ENCODE measurements at regions not wholly inside any gene's neighbourhood (a gene's known extent, or its start where the extent isn't known, plus 50 kb on each side); places are given as distances from the start of the nearest gene placed in this dataset.

DNA sequence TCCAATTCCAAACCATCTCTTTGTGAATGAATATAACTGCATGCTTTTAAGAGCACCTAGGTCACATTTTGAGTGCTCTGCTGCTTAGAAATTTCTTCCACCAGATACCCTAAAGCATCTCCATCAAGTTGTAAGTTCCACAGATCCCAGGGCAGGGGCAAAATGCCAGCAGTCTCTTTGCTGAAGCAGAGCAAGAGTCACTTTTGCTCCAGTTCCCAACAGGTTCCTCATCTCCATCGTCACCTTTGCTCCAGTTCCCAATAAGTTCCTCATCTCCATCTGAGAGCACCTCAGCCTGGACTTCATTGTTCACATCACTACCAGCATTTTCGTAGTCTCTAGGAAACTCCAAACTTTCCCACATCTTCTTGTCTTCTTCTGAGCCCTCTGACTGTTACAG, 116.7 kb upstream of the ALKAL2 start:
- no peak overlapping the region for H3K9ac ChIP-seq (ENCODE audit: low read depth in 1 of 2, low read length in 2 of 2)
- H3K4me1 ChIP-seq (ENCODE audit: control insufficient read depth in 2 of 2, insufficient read depth in 2 of 2, low read length in 2 of 2) = no peaks in the 10 kb centered on the region
- H3K9me3 ChIP-seq (ENCODE audit: control insufficient read depth in 2 of 2, low read length in 2 of 2) = peaks cover 0 to under 1% of the 10 kb centered on the region in 2 donors
- no peaks in the 10 kb centered on the region for H3K36me3 ChIP-seq (ENCODE audit: control insufficient read depth in 2 of 2, insufficient read depth in 2 of 2, low read length in 2 of 2)
- no peak overlapping the region for H3K27ac ChIP-seq (ENCODE audit: low read depth in 2 of 2, low read length in 2 of 2)
- H3K27me3 ChIP-seq (ENCODE audit: control insufficient read depth in 2 of 2, insufficient read depth in 2 of 2, low read length in 2 of 2) = peaks cover 0 to 2% of the 10 kb centered on the region in 2 donors
- H3K4me3 ChIP-seq (ENCODE audit: low read length in 2 of 2) = no peak overlapping the region

DNA sequence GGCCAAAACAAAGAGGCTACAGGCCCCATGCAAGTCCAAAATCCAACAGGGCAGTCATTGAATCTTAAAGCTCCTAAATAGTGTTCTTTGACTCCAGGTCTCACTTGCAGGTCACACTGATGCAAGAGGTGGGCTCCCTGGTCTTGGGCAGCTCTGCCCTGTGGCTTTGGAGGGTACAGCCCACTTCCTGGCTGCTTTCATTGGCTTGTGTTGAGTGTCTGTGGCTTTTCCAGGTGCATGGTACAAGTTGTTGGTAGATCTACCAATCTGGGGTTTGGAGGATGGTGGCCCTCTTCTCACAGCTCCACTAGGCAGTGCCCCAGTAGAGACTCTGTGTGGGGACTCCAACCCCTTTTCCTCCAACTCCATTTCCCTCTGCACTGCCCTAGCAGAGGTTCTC, 115.8 kb upstream of the ALKAL2 start:
- Histone ChIP-seq H3K27ac (ENCODE audit: low read depth in 2 of 2, low read length in 2 of 2) (no peak overlapping the region), H3K4me1 (ENCODE audit: control insufficient read depth in 2 of 2, insufficient read depth in 2 of 2, low read length in 2 of 2) (no peaks in the 10 kb centered on the region), H3K9me3 (ENCODE audit: control insufficient read depth in 2 of 2, low read length in 2 of 2) (no peaks in the 10 kb centered on the region), H3K27me3 (ENCODE audit: control insufficient read depth in 2 of 2, insufficient read depth in 2 of 2, low read length in 2 of 2) (peaks cover 0 to 2% of the 10 kb centered on the region in 2 donors), H3K9ac (ENCODE audit: low read depth in 1 of 2, low read length in 2 of 2) (no peak overlapping the region), H3K4me3 (ENCODE audit: low read length in 2 of 2) (no peak overlapping the region), H3K36me3 (ENCODE audit: control insufficient read depth in 2 of 2, insufficient read depth in 2 of 2, low read length in 2 of 2) (no peaks in the 10 kb centered on the region)

DNA sequence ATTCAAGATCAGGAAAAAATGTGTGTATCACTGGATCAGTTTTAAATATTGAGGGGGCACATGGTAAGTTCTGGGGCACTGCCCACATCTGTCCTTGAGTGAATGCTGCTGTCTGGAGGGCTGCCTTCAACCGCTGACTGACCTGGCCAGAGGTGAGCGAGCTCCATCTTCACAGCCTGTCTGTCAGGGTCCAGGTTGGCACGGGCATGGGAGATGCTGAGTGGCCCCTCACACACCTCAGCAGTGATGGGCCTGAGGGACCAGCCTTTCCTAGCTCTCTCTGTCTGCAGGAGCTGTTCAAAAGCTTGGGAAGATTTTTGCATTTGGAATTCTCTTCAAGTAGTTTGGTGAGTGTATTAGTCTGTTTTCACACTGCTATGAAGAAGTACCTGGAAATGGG, 114.8 kb upstream of the ALKAL2 start:
- Histone ChIP-seq H3K27ac (ENCODE audit: low read depth in 2 of 2, low read length in 2 of 2) (no peak overlapping the region), H3K9ac (ENCODE audit: low read depth in 1 of 2, low read length in 2 of 2) (no peak overlapping the region), H3K4me1 (ENCODE audit: control insufficient read depth in 2 of 2, insufficient read depth in 2 of 2, low read length in 2 of 2) (no peaks in the 10 kb centered on the region), H3K27me3 (ENCODE audit: control insufficient read depth in 2 of 2, insufficient read depth in 2 of 2, low read length in 2 of 2) (peaks cover 0 to 2% of the 10 kb centered on the region in 2 donors), H3K4me3 (ENCODE audit: low read length in 2 of 2) (no peak overlapping the region), H3K36me3 (ENCODE audit: control insufficient read depth in 2 of 2, insufficient read depth in 2 of 2, low read length in 2 of 2) (no peaks in the 10 kb centered on the region), H3K9me3 (ENCODE audit: control insufficient read depth in 2 of 2, low read length in 2 of 2) (no peaks in the 10 kb centered on the region)

DNA sequence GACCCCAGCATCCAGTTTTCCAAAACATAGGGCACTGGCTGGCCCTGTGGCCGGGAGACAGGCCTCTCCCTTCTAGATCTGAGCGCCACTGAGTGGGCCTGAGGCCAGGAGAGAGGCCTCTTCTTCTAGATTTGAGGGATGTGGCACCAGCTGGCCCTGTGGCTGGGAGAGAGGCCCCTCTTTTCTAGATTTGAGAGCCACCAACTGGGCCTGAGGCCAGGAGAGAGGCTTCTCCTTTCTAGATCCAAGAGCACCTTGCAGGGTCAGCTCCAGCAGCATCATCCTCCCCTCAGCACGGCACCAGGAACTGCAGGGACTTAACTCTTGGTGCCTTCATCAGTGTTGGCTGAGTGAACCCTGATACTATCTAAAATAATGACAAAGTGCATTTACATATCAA, 114.3 kb upstream of the ALKAL2 start:
- Histone ChIP-seq H3K4me1 (ENCODE audit: control insufficient read depth in 2 of 2, insufficient read depth in 2 of 2, low read length in 2 of 2) (no peaks in the 10 kb centered on the region), H3K27ac (ENCODE audit: low read depth in 2 of 2, low read length in 2 of 2) (no peak overlapping the region), H3K36me3 (ENCODE audit: control insufficient read depth in 2 of 2, insufficient read depth in 2 of 2, low read length in 2 of 2) (no peaks in the 10 kb centered on the region), H3K4me3 (ENCODE audit: low read length in 2 of 2) (no peak overlapping the region), H3K27me3 (ENCODE audit: control insufficient read depth in 2 of 2, insufficient read depth in 2 of 2, low read length in 2 of 2) (no peaks in the 10 kb centered on the region), H3K9me3 (ENCODE audit: control insufficient read depth in 2 of 2, low read length in 2 of 2) (no peaks in the 10 kb centered on the region), H3K9ac (ENCODE audit: low read depth in 1 of 2, low read length in 2 of 2) (no peak overlapping the region)

GRCh38 chr2:401019-401679, 113.3 kb upstream of the ALKAL2 start:
- Histone ChIP-seq H3K9ac (ENCODE audit: low read depth in 1 of 2, low read length in 2 of 2) (no peak overlapping the region), H3K27ac (ENCODE audit: low read depth in 2 of 2, low read length in 2 of 2) (no peak overlapping the region), H3K27me3 (ENCODE audit: control insufficient read depth in 2 of 2, insufficient read depth in 2 of 2, low read length in 2 of 2) (no peaks in the 10 kb centered on the region), H3K4me1 (ENCODE audit: control insufficient read depth in 2 of 2, insufficient read depth in 2 of 2, low read length in 2 of 2) (no peaks in the 10 kb centered on the region), H3K9me3 (ENCODE audit: control insufficient read depth in 2 of 2, low read length in 2 of 2) (no peaks in the 10 kb centered on the region), H3K4me3 (ENCODE audit: low read length in 2 of 2) (no peak overlapping the region), H3K36me3 (ENCODE audit: control insufficient read depth in 2 of 2, insufficient read depth in 2 of 2, low read length in 2 of 2) (no peaks in the 10 kb centered on the region)

DNA sequence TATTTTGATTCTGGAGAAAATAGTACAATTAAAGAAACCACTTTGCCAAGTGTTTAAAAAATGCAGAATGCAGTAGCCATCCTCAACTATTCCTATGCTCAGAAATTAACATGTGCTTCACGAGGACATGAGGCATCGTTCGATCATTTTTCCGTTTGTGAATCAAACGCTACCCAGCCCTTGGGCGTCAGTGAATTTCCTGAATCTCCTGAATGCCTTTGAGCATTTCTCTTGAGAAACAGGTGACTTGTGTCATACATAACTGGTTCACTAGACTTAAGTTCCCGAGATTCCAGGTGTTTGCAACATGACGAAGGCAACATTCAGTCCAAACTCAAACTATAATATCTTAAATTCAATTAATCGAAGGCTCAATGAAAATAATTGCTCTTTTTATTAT, 110.0 kb upstream of the ALKAL2 start:
- no peaks in the 10 kb centered on the region for H3K4me1 ChIP-seq (ENCODE audit: control insufficient read depth in 2 of 2, insufficient read depth in 2 of 2, low read length in 2 of 2)
- no peak overlapping the region for H3K27ac ChIP-seq (ENCODE audit: low read depth in 2 of 2, low read length in 2 of 2)
- H3K27me3 ChIP-seq (ENCODE audit: control insufficient read depth in 2 of 2, insufficient read depth in 2 of 2, low read length in 2 of 2) = no peaks in the 10 kb centered on the region
- H3K9ac ChIP-seq (ENCODE audit: low read depth in 1 of 2, low read length in 2 of 2) = no peak overlapping the region
- H3K36me3 ChIP-seq (ENCODE audit: control insufficient read depth in 2 of 2, insufficient read depth in 2 of 2, low read length in 2 of 2) = no peaks in the 10 kb centered on the region
- H3K4me3 ChIP-seq (ENCODE audit: low read length in 2 of 2) = no peak overlapping the region
- no peaks in the 10 kb centered on the region for H3K9me3 ChIP-seq (ENCODE audit: control insufficient read depth in 2 of 2, low read length in 2 of 2)

DNA sequence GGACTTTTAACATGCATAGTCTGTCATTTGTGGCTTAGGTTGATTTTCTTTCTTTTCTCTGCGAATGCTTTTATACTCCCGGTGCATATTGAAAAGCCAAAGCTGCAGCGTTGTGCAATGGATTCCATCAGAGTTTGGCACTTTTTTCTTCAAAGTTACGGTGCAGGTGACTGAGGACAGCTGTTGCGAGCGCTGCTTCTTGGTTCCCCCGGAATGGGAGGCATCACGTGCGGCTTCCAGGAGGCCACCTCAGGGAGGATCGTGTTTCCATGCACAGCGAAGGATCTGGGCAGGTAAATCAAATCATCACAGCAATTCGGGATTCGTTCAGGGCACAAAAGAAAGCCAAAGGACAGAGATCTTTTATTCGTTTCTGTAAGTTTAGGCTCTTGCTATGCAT, 109.6 kb upstream of the ALKAL2 start:
- H3K36me3 ChIP-seq (ENCODE audit: control insufficient read depth in 2 of 2, insufficient read depth in 2 of 2, low read length in 2 of 2) = no peaks in the 10 kb centered on the region
- H3K9ac ChIP-seq (ENCODE audit: low read depth in 1 of 2, low read length in 2 of 2) = no peak overlapping the region
- no peak overlapping the region for H3K27ac ChIP-seq (ENCODE audit: low read depth in 2 of 2, low read length in 2 of 2)
- H3K9me3 ChIP-seq (ENCODE audit: control insufficient read depth in 2 of 2, low read length in 2 of 2) = no peaks in the 10 kb centered on the region
- H3K27me3 ChIP-seq (ENCODE audit: control insufficient read depth in 2 of 2, insufficient read depth in 2 of 2, low read length in 2 of 2) = no peaks in the 10 kb centered on the region
- H3K4me3 ChIP-seq (ENCODE audit: low read length in 2 of 2) = no peak overlapping the region
- no peaks in the 10 kb centered on the region for H3K4me1 ChIP-seq (ENCODE audit: control insufficient read depth in 2 of 2, insufficient read depth in 2 of 2, low read length in 2 of 2)

GRCh38 chr2:396903-397302, 109.0 kb upstream of the ALKAL2 start:
- H3K27me3 ChIP-seq (ENCODE audit: control insufficient read depth in 2 of 2, insufficient read depth in 2 of 2, low read length in 2 of 2) = no peaks in the 10 kb centered on the region
- no peaks in the 10 kb centered on the region for H3K9me3 ChIP-seq (ENCODE audit: control insufficient read depth in 2 of 2, low read length in 2 of 2)
- no peak overlapping the region for H3K4me3 ChIP-seq (ENCODE audit: low read length in 2 of 2)
- no peaks in the 10 kb centered on the region for H3K36me3 ChIP-seq (ENCODE audit: control insufficient read depth in 2 of 2, insufficient read depth in 2 of 2, low read length in 2 of 2)
- no peaks in the 10 kb centered on the region for H3K4me1 ChIP-seq (ENCODE audit: control insufficient read depth in 2 of 2, insufficient read depth in 2 of 2, low read length in 2 of 2)
- no peak overlapping the region for H3K27ac ChIP-seq (ENCODE audit: low read depth in 2 of 2, low read length in 2 of 2)
- no peak overlapping the region for H3K9ac ChIP-seq (ENCODE audit: low read depth in 1 of 2, low read length in 2 of 2)

GRCh38 chr2:395886-396285, 108.0 kb upstream of the ALKAL2 start:
- Histone ChIP-seq H3K9me3 (ENCODE audit: control insufficient read depth in 2 of 2, low read length in 2 of 2) (no peaks in the 10 kb centered on the region), H3K36me3 (ENCODE audit: control insufficient read depth in 2 of 2, insufficient read depth in 2 of 2, low read length in 2 of 2) (no peaks in the 10 kb centered on the region)

GRCh38 chr2:393711-394696, 106.1 kb upstream of the ALKAL2 start:
- Histone ChIP-seq H3K4me1 (ENCODE audit: control insufficient read depth in 2 of 2, insufficient read depth in 2 of 2, low read length in 2 of 2) (no peaks in the 10 kb centered on the region), H3K27me3 (ENCODE audit: control insufficient read depth in 2 of 2, insufficient read depth in 2 of 2, low read length in 2 of 2) (no peaks in the 10 kb centered on the region), H3K36me3 (ENCODE audit: control insufficient read depth in 2 of 2, insufficient read depth in 2 of 2, low read length in 2 of 2) (no peaks in the 10 kb centered on the region), H3K9me3 (ENCODE audit: control insufficient read depth in 2 of 2, low read length in 2 of 2) (no peaks in the 10 kb centered on the region), H3K27ac (ENCODE audit: low read depth in 2 of 2, low read length in 2 of 2) (no peak overlapping the region), H3K4me3 (ENCODE audit: low read length in 2 of 2) (peak overlapping the region in 1 of 2 donors; percentile 20), H3K9ac (ENCODE audit: low read depth in 1 of 2, low read length in 2 of 2) (no peak overlapping the region)

More at GRCh38 chr2:395886-396285, 108.0 kb upstream of the ALKAL2 start:
- Histone ChIP-seq H3K27ac (ENCODE audit: low read depth in 2 of 2, low read length in 2 of 2) (no peak overlapping the region), H3K27me3 (ENCODE audit: control insufficient read depth in 2 of 2, insufficient read depth in 2 of 2, low read length in 2 of 2) (no peaks in the 10 kb centered on the region), H3K4me3 (ENCODE audit: low read length in 2 of 2) (no peak overlapping the region), H3K4me1 (ENCODE audit: control insufficient read depth in 2 of 2, insufficient read depth in 2 of 2, low read length in 2 of 2) (no peaks in the 10 kb centered on the region), H3K9ac (ENCODE audit: low read depth in 1 of 2, low read length in 2 of 2) (no peak overlapping the region)

Data from mucosa of rectum (tissue), 2 donors.